ENCODE measurements at regions not wholly inside any gene's neighbourhood (a gene's known extent, or its start where the extent isn't known, plus 50 kb on each side); places are given as distances from the start of the nearest gene placed in this dataset.

DNA sequence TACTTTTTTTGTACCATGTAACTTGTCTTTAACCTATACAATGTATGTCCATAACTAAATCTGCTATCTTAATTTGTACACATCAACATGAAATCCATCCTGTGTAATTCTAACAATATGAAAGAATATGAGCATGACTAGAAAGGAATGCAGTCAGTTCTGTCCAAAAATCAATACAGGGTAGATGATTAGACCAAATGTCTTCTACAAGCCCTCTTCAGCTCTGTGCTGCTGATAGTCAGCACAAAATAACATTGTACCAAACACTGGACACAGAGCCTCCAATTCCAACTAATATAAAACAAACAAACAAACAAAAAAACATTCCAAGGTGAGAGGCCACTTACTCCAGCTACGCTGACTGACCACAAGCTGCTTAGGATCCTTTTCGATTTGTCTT, 301.4 kb upstream of the IRAK1BP1 start:
- no peak overlapping the region for H3K4me2 ChIP-seq (ENCODE audit: low read length)
- H3K36me3 ChIP-seq (ENCODE audit: control insufficient read depth, insufficient read depth, low read length) = no peaks in the 10 kb centered on the region
- H3K79me2 ChIP-seq = no peaks in the 10 kb centered on the region
- TF ChIP-seq, protein P1, sequence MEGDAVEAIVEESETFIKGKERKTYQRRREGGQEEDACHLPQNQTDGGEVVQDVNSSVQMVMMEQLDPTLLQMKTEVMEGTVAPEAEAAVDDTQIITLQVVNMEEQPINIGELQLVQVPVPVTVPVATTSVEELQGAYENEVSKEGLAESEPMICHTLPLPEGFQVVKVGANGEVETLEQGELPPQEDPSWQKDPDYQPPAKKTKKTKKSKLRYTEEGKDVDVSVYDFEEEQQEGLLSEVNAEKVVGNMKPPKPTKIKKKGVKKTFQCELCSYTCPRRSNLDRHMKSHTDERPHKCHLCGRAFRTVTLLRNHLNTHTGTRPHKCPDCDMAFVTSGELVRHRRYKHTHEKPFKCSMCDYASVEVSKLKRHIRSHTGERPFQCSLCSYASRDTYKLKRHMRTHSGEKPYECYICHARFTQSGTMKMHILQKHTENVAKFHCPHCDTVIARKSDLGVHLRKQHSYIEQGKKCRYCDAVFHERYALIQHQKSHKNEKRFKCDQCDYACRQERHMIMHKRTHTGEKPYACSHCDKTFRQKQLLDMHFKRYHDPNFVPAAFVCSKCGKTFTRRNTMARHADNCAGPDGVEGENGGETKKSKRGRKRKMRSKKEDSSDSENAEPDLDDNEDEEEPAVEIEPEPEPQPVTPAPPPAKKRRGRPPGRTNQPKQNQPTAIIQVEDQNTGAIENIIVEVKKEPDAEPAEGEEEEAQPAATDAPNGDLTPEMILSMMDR (IDR thresholded peaks at IDR 0.05) = no peak
- H3K4me1 ChIP-seq = no peaks in the 10 kb centered on the region
- no peaks in the 10 kb centered on the region for H3K27me3 ChIP-seq (ENCODE audit: control insufficient read depth, insufficient read depth, low read length)
- H3K9ac ChIP-seq = no peak overlapping the region
- H2AFZ ChIP-seq = no peak overlapping the region
- no peak overlapping the region for H3K4me3 ChIP-seq (ENCODE audit: low read depth, low read length)
- H3K27ac ChIP-seq = no peak overlapping the region
- H3K9me3 ChIP-seq (ENCODE audit: control insufficient read depth, low read length) = no peaks in the 10 kb centered on the region

DNA sequence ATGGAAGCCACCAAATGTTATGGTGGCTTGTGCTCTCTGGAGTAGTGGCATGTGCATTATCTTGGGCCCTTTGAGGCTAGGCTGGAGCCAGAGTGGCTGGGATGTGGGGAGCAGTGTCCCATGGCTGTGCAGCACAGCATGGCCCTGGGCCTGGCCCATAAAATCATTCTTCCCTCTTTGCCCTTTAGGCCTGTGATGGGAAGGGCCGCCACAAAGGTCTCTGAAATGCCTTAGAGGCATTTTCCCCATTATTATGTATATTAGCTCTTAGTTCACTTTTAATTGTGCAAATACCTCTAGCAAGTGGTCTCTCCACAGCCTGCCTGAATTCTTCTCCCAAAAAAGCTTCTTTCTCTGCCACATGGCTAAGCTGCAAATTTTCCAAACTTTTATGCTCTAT, 297.3 kb upstream of the IRAK1BP1 start:
- no peaks in the 10 kb centered on the region for H3K79me2 ChIP-seq
- TF ChIP-seq, protein P1 (IDR thresholded peaks at IDR 0.05) = no peak
- H2AFZ ChIP-seq = no peak overlapping the region
- no peak overlapping the region for H3K27ac ChIP-seq
- H3K9me3 ChIP-seq (ENCODE audit: control insufficient read depth, low read length) = no peaks in the 10 kb centered on the region
- no peak overlapping the region for H3K4me3 ChIP-seq (ENCODE audit: low read depth, low read length)
- no peaks in the 10 kb centered on the region for H3K27me3 ChIP-seq (ENCODE audit: control insufficient read depth, insufficient read depth, low read length)
- no peak overlapping the region for H3K9ac ChIP-seq
- no peak overlapping the region for H3K4me2 ChIP-seq (ENCODE audit: low read length)
- H3K36me3 ChIP-seq (ENCODE audit: control insufficient read depth, insufficient read depth, low read length) = no peaks in the 10 kb centered on the region
- H3K4me1 ChIP-seq = no peaks in the 10 kb centered on the region

DNA sequence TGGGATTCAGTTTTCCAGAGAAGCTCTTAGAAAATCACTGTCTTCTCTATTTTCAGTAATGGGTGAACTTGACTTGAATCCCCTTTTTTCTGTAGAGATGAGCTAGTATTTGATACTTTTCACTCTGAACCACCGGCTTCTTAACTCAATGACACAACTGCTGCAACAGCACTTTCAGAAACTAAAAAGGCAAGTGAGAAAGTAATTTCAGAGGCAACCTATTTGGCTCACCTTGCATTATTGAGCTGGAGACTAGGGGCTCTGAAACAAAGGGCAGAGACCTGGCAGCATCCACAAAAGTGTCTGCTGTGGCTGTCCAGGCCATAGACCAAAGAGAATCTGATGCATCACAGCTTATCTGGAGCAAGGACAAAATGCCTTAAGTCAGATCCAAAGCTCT, 289.8 kb upstream of the IRAK1BP1 start:
- H3K9me3 ChIP-seq (ENCODE audit: control insufficient read depth, low read length) = no peaks in the 10 kb centered on the region

DNA sequence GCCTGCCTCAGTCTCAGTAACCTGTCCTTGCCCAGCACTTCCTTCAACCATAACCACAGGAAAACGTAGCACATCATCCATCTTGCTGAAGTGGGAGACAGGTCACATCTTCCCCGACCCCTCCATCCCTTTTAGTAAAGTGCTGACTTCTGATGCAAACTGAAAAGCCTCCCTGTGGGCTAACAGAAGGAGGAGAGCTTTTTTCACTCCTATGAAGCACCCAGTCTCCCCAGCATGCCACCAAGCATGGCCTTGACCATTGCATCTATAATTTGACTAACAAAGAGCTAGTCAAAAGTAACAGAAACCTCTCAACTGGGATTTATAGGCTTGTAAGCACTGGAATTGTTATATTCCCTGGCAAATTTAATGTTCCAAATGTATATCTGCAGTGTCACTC, 288.9 kb upstream of the IRAK1BP1 start:
- Histone ChIP-seq H2AFZ (no peak overlapping the region), H3K27me3 (ENCODE audit: control insufficient read depth, insufficient read depth, low read length) (no peaks in the 10 kb centered on the region), H3K27ac (no peak overlapping the region), H3K4me2 (ENCODE audit: low read length) (no peak overlapping the region), H3K9me3 (ENCODE audit: control insufficient read depth, low read length) (no peaks in the 10 kb centered on the region), H3K9ac (no peak overlapping the region), H3K79me2 (no peaks in the 10 kb centered on the region), H3K4me3 (ENCODE audit: low read depth, low read length) (no peak overlapping the region), H3K4me1 (no peaks in the 10 kb centered on the region), H3K36me3 (ENCODE audit: control insufficient read depth, insufficient read depth, low read length) (no peaks in the 10 kb centered on the region)
- TF ChIP-seq, protein P1 (IDR thresholded peaks at IDR 0.05) = no peak

More for the DNA sequence above, 289.8 kb upstream of the IRAK1BP1 start:
- no peaks in the 10 kb centered on the region for H3K4me1 ChIP-seq
- H3K27me3 ChIP-seq (ENCODE audit: control insufficient read depth, insufficient read depth, low read length) = no peaks in the 10 kb centered on the region
- no peaks in the 10 kb centered on the region for H3K36me3 ChIP-seq (ENCODE audit: control insufficient read depth, insufficient read depth, low read length)
- TF ChIP-seq, protein P1 (IDR thresholded peaks at IDR 0.05) = no peak
- H3K27ac ChIP-seq = no peak overlapping the region
- H3K4me3 ChIP-seq (ENCODE audit: low read depth, low read length) = no peak overlapping the region
- no peak overlapping the region for H3K4me2 ChIP-seq (ENCODE audit: low read length)
- no peak overlapping the region for H3K9ac ChIP-seq
- no peaks in the 10 kb centered on the region for H3K79me2 ChIP-seq
- H2AFZ ChIP-seq = no peak overlapping the region

DNA sequence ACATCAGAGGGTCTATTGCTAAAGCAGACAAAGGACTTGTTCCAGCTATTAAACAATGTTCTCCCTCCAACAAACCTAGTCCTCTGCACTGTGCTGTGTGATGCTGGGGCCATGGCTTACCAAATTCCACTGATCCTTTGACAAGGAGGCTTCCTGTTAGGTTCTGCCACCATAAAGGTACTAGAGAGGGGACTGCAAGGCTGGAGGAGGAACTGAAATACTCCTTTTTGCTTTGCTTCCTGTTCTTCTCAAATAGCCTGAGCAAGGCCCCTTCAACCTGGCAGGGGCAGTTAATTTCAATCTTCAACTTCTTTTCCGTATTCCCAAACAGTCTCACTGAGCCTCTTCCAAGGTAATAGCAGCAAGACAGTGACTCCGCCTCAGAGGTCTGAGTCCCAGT, 286.4 kb upstream of the IRAK1BP1 start:
- Histone ChIP-seq H3K9me3 (ENCODE audit: control insufficient read depth, low read length) (no peaks in the 10 kb centered on the region), H2AFZ (no peak overlapping the region), H3K27ac (no peak overlapping the region), H3K4me2 (ENCODE audit: low read length) (no peak overlapping the region), H3K27me3 (ENCODE audit: control insufficient read depth, insufficient read depth, low read length) (no peaks in the 10 kb centered on the region), H3K4me3 (ENCODE audit: low read depth, low read length) (no peak overlapping the region), H3K9ac (no peak overlapping the region), H3K4me1 (no peaks in the 10 kb centered on the region), H3K79me2 (no peaks in the 10 kb centered on the region), H3K36me3 (ENCODE audit: control insufficient read depth, insufficient read depth, low read length) (no peaks in the 10 kb centered on the region)
- TF ChIP-seq, protein P1 (IDR thresholded peaks at IDR 0.05) = no peak
